Left forelimb (tissue), 1 donor: ENCODE measurements at regions not wholly inside any gene's neighbourhood (a gene's known extent, or its start where the extent isn't known, plus 50 kb on each side); places are given as distances from the start of the nearest gene placed in this dataset.
A peak's percentile ranks its signal among the peaks of the same experiment; 100 is the strongest.
"Not testable (repeated sequence)": the region's sequence is repeated elsewhere in the genome, so short reads cannot be mapped to it uniquely, and the experiment has no call there.

Experiments used
- DNase-seq: peaks from one replicate; pipeline ENCODE4 v3.0.0-alpha.2; 2018; ENCODE audit warnings: low spot score

DNA sequence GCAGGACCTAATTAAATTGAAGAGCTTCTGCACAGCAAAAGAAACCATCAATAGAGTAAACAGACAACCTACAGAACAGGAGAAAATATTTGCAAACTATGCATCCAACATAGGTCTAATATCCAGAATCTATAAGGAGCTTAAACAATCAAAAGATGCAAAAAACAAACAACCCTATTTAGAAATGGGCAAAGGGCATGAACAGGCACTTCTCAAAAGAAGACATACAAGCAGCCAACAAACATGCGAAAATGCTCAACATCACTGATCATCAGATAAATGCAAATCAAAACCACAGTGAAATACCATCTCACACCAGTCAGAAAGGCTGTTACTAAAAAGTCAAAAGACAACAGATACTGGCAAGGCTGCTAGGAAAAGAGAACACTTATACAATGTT, 189.2 kb downstream of the CYP26B1 start:
- DNase-seq = not testable (repeated sequence)

DNA sequence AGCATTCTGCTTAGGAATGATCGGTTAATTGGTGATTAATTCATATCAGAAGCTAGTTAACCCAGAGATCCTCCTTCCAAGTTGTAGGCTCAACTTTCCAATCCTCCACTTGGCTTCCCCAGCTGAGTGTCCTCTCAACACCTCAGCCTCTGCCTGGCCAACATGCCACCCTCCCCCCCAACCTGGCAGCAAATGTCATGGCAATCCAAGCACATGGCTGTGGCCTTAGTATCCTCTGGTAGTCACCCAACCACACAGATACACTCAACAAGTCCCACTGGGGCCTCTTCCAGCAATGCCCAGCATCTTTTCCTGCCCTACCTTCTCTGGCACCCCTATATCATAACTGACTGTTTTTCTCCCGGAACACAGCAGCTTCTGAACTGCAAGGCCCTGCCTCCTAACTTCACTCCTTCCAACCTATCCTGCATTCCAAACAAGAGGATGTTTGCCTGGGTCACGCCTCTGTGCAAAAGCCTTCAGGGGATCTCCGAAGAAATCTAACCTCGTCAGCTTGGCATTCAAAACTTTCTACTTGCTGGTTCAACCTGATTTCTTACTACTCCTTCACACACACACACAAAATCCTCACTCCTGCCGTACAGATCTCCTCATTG, 195.0 kb downstream of the CYP26B1 start:
- no peak for DNase-seq

DNA sequence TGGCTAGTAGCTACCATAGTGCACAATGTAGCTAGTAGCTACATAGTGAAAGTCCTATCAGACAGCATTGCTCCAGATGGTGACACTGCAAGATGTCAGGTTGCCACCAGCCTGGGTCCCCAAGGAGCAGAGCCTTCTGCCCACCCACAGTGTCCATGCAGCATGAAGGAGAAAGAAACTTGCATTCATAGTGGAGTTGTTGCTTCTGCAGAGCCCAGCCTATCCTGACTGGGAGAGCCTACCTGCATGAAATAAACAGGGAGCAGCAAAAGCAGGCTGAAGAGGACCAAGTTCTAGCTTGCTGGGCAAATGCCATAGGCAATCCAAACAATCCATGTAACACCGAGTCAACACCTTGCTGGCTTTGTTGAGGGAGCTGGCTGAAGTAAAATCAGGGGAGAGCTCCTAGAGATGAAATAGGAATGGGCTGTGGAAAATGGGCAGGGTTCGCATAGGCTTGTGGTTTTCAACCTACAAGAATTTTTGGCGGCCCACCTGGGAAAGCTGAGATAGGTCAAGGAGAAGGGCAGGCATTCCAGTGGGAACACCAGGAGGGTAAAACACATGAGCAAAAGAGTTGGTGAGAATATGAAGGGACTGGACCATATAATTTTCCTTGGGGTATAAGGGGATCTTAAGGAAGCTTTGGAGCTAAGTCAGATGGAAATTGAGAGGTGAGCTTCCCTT, 195.8 kb downstream of the CYP26B1 start:
- DNase-seq = no peak

DNA sequence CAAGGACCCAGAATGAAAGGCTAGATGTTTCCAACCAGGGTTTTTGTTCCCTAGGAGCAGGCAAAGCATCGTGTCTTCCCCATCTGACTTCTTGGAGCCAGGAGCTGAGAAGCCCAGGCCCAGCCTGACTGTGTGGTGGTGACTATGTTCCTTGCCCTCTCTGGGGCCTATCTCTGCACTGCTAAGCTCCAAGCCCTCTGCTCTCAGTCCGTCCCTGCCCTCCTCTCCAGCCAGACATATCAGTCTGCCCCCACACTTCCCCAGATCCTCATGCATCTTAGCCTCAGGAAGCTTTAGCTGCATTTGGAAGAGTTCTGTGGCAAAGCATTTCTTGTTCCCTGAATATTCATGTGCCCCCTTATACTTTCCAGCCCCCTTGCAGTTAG, 196.6 kb downstream of the CYP26B1 start:
- DNase-seq = peak; percentile 51

DNA sequence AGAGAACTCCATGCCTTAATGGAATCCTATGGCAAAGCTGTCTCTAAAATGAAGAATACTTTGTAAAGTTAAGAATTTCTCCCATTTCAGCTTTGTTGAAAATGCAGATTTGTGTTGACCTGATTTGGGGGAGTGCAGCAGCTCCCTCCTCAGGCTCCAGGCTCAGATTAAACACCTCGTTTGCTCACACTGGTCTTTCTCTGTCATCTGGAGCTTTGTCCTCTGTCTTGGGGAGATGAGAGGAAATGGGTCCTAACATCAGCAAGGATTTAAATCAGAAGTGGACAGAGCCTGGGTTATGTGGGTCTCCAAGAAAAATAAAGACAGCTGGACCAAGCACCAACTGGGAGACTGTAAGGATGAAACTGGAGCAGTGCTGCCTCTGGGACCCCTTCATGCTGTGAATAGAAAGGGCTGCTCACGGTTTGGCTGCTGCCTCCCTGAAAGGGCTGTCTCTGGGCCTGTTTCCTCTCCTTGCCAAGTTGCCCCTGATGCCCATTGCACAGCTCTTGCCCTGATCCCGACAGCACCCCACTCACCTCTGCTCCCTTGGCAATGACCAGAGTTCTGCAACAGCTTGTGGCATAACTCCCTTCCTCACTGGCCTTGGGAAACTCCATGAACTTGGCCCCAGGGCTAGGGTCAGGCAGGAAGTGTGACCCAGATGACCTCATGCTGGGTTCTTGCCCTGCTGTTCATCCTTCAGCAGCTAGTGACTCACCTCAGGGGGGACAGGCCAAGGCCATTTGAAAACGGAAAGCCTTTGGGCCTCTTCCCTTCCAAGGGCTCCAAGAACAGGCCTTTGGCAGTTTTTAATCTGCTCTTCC, 197.2 kb downstream of the CYP26B1 start:
- DNase-seq = no peak

DNA sequence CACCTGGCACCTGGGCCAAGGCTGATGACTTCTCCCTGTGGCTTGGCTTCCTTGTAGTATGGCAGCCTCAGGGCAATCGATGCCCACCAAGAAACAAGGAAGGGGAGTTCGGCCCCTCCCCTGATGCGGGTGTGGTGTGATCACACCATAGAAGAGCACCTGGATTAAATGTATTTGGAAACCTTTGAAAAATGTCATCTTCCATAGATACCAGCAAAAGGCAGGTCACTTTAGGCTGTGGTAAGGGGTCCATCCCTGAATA, 198.2 kb downstream of the CYP26B1 start:
- DNase-seq = no peak

DNA sequence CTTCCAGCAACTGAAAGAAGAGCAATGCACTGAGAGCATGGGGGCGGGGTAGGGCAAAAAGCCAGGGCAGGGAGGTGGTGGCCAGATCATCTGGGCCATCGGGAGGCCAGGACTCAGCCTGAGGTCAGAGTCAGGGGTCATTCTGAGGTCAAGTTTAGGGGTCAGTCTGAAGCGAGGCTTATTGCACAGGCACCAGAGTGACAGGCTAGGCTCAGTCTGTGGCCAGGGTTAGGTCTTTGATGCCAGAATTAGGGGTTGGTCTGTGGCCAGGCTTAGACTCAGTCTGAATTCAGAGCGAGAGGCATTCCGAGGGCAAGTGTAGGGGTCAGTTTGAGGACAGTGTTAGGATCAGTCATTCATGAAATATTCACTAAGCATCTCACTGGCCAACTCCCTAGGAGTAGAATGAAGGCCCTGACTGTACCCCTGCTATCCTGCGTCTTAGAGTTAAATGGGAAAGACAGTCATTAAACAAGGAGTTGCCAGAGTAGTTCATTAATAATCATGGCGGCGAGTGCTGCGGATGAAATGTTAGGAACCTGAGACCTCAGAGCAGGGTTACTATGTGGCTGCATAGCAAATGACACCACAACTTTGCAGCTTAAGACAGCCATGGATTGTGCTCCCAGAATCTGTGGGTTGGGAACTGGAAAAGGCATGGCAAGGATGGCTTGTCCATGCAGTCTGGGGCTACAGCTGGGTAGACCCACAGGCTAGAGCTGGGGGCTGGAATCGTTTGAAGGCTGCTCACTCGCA, 198.7 kb downstream of the CYP26B1 start:
- DNase-seq = peak; percentile 54

DNA sequence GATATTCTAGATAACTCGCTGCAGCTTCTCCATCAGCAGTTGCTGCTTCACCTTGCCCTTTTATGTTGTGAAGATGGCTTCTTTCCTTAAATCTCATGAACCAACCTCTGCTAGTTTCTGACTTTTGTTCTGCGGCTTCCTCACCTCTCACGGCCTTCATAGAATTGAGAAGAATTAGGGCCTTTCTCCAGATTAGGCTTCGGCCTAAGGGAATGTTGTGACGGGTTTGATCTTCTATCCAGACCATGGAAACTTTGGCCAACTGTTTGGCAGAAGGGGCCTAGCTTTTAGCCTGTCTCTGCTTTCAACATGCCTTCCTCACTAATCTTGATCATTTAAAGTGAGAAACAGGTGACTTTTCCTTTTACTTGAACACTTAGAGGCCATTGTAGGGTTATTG, 199.9 kb downstream of the CYP26B1 start:
- no peak for DNase-seq

DNA sequence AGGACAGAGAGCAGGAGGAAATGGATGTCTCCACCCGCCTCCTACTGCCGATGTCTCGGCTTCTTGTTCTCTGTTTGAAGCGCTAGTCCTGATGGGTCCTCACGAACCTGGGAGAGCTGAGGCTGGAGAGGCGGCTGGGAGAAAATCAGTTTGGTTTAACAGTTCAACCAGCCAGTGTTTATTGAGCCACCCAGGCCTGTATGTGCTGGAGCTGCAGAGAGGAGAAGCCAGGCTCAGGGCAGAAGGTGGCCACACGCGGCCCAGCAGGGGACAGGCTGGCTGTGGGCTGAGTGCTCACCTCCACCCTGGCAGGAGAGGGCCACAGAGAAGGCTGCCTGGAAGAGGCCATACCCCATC, 202.1 kb downstream of the CYP26B1 start:
- no peak for DNase-seq

DNA sequence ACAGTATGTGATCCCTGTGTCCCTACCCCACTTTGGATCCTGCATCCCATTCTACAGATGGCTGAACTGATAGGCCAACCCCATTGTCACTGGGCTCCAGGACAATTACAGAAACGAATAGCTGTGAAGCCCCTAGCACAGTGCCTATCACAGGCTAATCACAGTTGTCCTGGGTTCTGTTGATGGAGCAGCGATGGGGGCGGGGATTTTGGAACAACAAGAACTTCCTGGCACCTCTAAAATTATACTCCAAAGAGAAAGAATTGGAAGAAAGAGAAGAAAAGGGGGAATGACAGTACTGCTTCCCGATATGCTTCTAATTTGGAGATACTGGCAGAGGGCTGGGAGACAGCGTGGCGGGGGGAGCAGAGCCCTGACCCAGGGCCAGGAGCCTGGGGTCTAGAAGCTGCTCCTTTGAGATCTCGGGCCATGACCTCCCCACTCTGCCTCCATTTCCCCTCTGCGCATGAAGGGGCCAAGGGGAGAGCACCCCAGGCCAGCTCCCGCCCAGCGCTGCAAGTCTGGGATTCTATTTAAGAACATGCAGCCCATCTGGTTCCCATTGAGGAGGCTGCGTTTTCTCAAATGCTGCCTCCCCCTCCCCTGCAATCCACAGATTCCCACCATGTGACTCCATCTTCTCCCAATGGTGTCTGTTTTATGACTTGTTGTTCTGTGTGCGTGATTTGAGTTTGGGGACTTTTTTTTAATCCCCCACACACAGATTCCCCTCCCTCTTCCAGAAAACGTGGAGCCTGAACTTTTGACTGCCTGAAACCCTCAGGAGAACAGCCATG, 202.7 kb downstream of the CYP26B1 start:
- DNase-seq = peak; percentile 74

DNA sequence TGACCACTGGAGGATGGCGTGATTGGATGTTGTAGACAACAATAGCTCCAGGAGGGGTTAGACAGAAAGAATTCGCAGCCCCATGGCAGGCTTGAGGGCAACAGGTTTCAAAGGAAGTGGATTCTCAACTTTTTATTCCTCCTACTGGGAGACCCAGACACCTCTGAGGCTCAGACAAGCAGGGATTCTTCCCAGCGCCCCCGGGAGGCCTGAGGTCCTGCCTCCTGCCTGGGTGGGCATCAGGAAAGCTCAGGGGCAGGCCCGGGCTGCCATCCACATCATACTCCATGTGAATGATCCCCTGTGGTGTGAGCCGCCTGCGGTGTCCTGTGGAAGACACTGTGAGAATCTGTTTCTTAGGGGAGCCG, 203.5 kb downstream of the CYP26B1 start:
- peak; percentile 53 for DNase-seq

DNA sequence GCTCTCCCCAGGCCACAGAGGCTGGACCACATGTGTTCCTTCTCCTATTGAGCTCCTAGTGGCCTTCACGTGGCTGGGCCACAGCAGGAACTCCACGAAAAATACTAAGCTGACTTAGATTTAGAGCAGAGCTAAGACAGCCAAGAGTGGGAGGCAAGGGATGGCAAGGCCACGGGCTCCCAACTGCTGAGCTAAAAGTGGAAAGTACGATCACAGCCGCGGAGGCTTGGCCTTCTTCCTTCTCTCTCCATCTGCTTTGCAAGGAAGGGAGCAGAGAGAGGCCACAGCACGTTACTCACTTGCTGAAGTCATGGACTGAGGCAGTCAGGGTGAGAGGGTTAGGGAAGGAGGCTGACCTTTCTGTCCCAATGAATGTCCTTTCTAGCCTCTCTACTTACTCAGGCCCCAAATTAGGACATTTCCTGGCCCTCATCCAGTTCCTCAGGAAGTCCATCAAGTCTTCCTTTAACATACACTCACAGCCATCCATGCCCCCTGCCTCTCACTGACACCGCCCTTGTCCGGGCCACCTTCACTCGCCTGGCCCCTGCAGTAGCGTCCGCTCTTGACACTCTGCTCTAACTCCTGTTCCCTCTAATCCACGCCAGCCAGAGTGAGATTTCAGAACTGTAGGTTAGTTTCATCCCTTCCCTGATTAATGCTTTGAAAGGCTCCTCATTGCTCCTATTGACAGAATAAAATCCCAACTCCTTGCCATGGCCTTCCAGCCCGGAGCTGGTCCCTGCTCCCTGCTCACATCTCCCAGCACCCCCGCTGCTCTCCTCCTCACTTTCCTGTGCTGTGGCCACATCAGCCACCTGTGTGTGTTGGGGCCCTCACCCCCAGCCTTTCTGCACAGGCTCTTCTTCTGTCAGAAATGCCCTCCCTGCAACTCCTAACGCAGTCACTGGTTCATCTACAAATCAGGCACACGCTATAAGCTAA, 204.2 kb downstream of the CYP26B1 start:
- DNase-seq = peak; percentile 65

DNA sequence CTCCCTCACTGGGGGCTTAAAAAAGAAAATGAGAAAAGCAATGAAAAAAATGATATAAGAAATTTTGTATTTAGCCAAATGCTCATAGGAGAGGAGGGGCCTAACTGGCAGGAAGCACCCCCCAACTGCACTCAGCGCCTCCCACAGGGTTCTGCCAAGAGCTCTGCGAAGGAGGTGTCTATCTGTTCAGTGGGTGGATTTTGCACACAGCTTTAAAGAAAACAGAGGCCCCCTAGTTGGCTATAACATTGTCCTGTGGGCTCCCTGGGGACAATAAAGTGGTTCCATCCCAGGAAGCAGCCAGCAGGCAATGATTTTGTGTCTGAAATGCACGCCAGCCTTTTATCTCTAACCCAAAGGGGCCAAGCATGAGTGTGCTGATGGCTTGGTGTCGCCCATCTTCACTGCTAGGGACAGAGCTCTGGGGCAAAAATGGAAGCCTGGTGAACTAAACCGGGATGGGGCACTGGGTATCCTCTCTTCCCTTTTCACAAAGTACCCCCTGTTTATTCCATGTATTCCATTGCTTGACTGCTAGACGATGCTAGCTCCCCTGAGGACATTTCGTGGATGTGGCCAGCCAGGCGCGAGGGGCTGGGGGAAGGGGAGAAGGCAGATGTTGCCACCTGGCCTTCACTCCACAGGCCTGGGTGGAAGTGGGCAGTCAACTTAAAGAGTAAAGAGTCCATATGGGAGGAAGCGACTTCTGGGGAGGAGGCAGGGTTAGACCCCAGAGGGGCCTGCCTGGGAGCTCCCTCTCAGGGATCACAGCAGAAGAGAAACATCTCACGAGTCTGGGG, 205.7 kb downstream of the CYP26B1 start:
- DNase-seq = peak; percentile 60

DNA sequence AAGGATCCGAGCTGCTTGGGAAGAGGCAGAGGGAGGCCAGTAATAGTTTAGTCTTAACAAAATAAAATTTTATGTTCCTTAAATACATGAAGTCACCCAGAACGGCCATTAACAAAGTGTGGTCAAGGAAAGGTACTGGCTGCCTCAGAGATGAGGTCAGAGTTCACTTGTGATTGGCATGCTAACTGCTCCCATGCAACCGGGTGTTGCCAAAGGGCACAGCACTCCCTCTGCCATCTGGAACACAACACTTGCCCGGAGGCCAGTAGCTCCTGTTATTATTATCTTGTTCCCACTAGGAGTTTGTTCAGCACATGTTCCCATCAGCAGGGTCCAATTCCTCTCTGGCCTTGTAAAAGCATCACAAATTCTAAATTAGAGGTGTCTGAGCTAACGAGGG, 207.0 kb downstream of the CYP26B1 start:
- DNase-seq = peak; percentile 26

DNA sequence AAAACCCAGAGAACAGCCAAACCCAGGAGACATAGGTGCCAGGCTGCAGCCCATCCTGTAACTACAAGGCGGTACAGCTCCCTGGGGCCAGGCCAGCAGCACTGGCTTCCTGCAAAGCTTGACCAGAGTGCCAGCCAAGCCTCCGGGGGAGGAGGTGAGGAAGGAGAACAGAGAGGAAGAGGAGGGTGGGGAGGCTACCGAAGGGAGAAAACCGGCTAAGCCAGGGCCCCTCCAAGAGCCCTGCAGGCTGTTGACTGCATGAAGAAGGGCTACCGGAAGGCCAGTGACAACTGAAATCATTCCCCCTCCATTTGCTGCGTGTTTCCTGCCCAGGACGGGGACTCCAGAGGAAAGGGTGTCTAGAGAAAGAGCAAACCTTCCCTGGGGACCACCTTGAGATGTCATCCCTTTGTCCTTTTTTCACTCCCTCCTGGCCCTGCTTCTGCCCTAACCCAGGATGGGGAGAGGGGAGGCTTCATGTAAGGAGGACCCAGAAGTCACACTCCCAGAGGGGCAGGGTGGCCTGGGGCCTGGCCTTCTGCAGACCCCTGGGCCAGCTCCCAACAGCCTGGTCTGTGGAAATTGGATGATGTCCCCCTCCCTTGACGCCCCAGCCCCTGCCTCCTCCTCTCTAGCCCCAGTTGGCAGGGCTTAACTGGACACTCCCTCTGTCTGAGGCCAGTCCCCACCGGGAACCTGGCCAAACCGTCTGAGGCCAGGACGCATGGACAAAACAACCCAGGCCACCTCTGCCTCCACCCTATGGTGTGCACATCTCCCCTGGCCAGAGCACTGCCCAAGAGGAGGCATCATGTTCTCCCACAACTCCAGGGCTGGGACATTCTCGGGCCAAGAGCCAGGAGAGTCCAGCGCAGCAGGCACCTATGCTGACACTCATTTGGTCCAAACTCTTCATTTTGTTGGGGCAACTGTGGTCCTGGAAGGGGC, 207.8 kb downstream of the CYP26B1 start:
- DNase-seq = peak; percentile 63

DNA sequence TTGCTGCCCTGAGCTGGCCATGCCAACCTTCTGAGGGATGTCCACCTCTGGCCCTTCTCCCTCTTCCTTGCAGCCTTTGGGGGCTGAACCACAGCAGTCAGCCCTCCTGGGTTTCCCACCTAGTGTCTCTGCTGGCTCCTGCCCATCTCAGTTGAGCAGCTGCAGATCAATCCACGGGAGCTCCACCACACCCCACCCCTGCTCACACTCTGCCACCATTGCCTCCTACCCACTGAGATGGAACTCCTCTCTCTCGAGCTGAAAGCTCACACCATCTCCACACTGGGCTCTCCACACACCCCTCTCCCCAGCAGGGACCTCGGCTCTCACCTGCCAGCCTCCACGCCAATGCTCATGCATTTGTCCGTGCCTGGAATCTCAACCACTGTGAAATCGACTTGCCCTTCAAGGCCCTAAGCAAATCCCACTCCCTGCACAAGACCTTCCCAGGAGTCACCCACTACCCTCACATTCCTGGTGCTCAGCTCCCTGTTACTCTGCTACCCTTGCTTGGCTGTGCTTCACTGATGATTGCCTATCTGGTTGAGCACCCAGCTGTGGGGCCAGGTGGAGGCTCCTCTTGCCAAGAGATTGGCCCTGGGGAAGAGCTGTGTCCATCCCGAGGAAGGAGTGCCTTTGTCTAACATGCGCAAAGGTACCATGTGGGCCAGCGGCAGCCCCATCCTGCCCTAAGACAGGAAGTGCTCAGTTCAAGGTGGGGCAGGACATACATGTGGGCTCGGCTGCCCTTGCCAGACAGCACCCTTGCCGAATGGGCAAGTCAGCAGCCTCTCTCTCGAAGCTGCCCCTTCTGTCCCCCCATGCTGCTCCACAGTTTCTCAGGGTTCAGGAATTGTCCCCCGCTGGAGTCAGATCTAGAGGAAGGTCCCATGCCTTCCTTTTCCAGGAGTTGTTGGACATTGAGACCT, 208.7 kb downstream of the CYP26B1 start:
- DNase-seq = peak; percentile 40

DNA sequence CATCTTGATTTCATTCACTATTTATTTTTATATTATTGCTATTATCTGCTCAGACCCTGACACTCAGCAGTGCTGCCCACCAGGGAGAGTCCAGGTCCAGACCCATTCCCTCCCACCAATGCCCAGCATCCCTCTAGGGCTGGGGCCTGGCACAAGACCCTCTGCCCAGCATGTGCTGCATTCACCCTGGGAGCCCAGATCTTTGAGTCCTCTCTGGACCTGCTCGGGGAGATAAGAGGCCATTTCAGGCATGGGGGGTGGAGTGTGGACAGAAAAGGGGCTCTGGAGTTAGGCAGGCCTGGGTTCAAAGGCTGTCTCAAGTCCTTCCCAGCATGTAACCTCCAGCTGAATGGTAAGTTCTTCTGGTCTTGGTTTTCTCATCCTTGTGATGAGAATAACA, 209.6 kb downstream of the CYP26B1 start:
- peak; percentile 54 for DNase-seq

DNA sequence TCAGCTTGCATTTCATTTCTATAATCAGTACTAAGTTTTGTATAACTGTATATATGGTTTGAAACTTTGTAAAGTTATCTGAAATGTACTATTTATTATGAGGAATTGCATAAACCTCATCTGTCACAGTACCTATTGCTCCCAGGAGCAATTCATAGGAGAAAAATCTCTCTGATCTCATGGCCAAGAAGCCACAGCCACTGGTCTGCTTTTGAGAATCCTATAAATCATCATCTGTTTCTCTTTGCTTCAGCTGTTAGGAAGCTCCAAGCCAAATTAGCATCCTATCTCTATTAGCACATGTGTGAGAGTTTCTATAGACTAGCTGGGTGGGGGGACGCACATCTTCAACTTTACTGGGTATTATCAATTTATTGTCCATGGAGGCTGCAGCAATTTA, 210.3 kb downstream of the CYP26B1 start:
- DNase-seq = no peak
